ENCODE measurements at regions not wholly inside any gene's neighbourhood (a gene's known extent, or its start where the extent isn't known, plus 50 kb on each side); places are given as distances from the start of the nearest gene placed in this dataset.

DNA sequence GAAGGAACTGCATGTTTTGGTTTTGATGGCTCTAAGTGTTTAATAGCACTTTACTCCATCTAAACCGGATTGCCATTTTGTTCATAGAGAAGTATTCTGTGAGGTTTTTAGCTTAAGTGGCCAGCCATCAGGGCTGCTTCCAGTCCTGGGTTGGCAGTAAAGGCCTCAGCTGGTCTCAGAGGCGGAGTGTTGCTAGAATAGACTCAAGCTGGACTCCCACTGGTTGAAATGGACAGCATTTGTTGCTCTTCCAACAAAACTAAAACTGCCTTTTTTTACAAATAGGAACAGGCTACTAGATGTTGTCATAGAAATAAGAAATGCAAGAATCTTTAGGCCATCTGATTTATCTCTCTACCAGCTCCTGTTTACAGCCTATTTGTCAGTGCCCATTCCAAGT, 126.4 kb downstream of the MAIP1 start:
- H3K27me3 ChIP-seq (replicated peaks in 1 of 7) = no peaks in the 10 kb centered on the region
- WGBS, 5 donors = 58 to 97% (median 75%) methylated on average over 2 of the region's 2 CpGs
- intact Hi-C loops (cut with DNase I; ENCODE audit: low total_unique reads) = no loop called here
- no peak for DNase-seq
- no peaks in the 10 kb centered on the region for H3K4me1 ChIP-seq
- no peak for TF ChIP-seq POLR2A (IDR thresholded peaks at IDR 0.05)
- no peak overlapping the region for H3K27ac ChIP-seq
- no peak overlapping the region for H3K4me3 ChIP-seq
- no peaks in the 10 kb centered on the region for H3K36me3 ChIP-seq
- peaks cover 0 to 5% (median 0%) of the 10 kb centered on the region in 8 donors for H3K9me3 ChIP-seq

DNA sequence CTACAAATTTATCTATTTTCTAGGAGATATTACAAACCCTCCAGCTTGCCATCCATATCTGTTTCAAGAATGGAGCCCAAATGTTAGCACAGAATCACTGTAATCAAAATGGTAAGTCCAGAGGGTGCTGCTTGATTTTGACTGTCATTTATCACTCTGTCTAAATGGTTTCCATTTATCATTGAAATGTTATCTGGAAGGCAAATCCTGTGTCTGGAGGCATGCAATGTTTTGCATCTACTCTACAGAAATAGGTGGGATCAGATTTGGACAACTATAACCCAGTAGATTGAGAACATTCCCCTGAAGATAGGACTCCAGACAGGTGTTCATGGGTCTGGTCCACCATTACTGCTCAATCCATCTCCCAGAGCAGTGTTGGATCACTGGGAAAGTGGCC, 128.7 kb downstream of the MAIP1 start:
- Histone ChIP-seq H3K4me1 (no peaks in the 10 kb centered on the region), H3K27ac (no peak overlapping the region), H3K9me3 (peaks cover 0 to 5% (median 0%) of the 10 kb centered on the region in 8 donors), H3K36me3 (no peaks in the 10 kb centered on the region), H3K4me3 (no peak overlapping the region), H3K27me3 (replicated peaks in 1 of 7) (no peaks in the 10 kb centered on the region)
- no peak for DNase-seq
- intact Hi-C loops (cut with DNase I; ENCODE audit: low total_unique reads) = no loop called here
- TF ChIP-seq POLR2AphosphoS5 (IDR thresholded peaks at IDR 0.05) = no peak
- TF ChIP-seq POLR2A (IDR thresholded peaks at IDR 0.05) = no peak
- TF ChIP-seq, protein P1, sequence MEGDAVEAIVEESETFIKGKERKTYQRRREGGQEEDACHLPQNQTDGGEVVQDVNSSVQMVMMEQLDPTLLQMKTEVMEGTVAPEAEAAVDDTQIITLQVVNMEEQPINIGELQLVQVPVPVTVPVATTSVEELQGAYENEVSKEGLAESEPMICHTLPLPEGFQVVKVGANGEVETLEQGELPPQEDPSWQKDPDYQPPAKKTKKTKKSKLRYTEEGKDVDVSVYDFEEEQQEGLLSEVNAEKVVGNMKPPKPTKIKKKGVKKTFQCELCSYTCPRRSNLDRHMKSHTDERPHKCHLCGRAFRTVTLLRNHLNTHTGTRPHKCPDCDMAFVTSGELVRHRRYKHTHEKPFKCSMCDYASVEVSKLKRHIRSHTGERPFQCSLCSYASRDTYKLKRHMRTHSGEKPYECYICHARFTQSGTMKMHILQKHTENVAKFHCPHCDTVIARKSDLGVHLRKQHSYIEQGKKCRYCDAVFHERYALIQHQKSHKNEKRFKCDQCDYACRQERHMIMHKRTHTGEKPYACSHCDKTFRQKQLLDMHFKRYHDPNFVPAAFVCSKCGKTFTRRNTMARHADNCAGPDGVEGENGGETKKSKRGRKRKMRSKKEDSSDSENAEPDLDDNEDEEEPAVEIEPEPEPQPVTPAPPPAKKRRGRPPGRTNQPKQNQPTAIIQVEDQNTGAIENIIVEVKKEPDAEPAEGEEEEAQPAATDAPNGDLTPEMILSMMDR (IDR thresholded peaks at IDR 0.05 in 8 of 11, conservative IDR thresholded peaks at IDR 0.05 in 3 of 11) = no peak

DNA sequence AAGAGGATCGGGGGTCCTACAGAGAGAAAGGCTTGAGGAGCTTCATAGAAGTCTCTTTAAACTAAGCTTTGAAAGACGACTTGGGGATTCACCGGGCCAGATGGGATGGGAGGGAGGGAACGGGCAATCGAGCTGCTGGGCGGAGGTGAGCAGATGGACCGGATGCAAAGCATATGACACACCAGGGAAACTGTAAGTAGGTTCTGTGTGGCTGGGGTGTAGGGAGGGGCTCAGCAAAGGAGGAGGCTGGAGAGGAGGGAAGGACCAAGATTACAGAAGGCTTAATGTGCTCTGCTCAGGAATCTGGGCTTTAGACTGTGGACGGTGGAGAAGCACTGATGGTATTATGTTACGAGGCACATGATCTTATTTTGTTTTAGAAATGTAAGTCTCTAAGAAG, 131.5 kb downstream of the MAIP1 start:
- Histone ChIP-seq H3K27me3 (replicated peaks in 1 of 7) (no peaks in the 10 kb centered on the region), H3K36me3 (no peaks in the 10 kb centered on the region), H3K27ac (no peak overlapping the region), H3K9me3 (no peaks in the 10 kb centered on the region), H3K4me1 (no peaks in the 10 kb centered on the region), H3K4me3 (no peak overlapping the region)
- TF ChIP-seq POLR2AphosphoS5 (IDR thresholded peaks at IDR 0.05) = no peak
- TF ChIP-seq POLR2A (IDR thresholded peaks at IDR 0.05) = no peak
- TF ChIP-seq, protein P1 (IDR thresholded peaks at IDR 0.05 in 8 of 11, conservative IDR thresholded peaks at IDR 0.05 in 3 of 11) = no peak
- WGBS, 5 donors = 82 to 90% (median 87%) methylated on average over 9 of the region's 9 CpGs
- DNase-seq = no peak
- intact Hi-C loops (cut with DNase I; ENCODE audit: low total_unique reads) = no loop called here

- H3K27me3 ChIP-seq (replicated peaks in 1 of 7) = no peaks in the 10 kb centered on the region
- DNase-seq = no peak
- WGBS, 5 donors = 78 to 86% (median 82%) methylated on average over 5 of the region's 5 CpGs
- no peak overlapping the region for H3K27ac ChIP-seq
- H3K4me1 ChIP-seq = no peaks in the 10 kb centered on the region
- intact Hi-C loops (cut with DNase I; ENCODE audit: low total_unique reads) = no loop called here
- H3K36me3 ChIP-seq = no peaks in the 10 kb centered on the region
- no peak overlapping the region for H3K4me3 ChIP-seq
- H3K9me3 ChIP-seq = no peaks in the 10 kb centered on the region
- TF ChIP-seq, protein P1 (IDR thresholded peaks at IDR 0.05 in 8 of 11, conservative IDR thresholded peaks at IDR 0.05 in 3 of 11) = no peak
- TF ChIP-seq POLR2A (IDR thresholded peaks at IDR 0.05) = no peak
- TF ChIP-seq POLR2AphosphoS5 (IDR thresholded peaks at IDR 0.05) = no peak
Observed at GRCh38 chr2:200087451-200087850, 132.1 kb downstream of the MAIP1 start.

Data from spleen (tissue), 11 donors.